B cell (primary cell): ENCODE measurements at regions not wholly inside any gene's neighbourhood (a gene's known extent, or its start where the extent isn't known, plus 50 kb on each side); places are given as distances from the start of the nearest gene placed in this dataset.

ENCODE experiments used
- ATAC-seq: fragments of 200-7000 bp; cut with Tn5 transposase; one replicate; pipeline ENCODE4 v1.10.0; 2021; ENCODE audit warnings: low read depth, mild to moderate bottlenecking, moderate number of reproducible peaks, moderate library complexity
- CTCF ChIA-PET: fragments of 350-600 bp; sonication (Branson Sonifier 250); formaldehyde crosslinking; loops from one replicate; lab custom pipeline; 2021; ENCODE audit warnings: antibody characterized with exemption, inconsistent platforms; lab: Charles Lee
- POLR2A ChIA-PET: fragments of 350-600 bp; sonication (Branson Sonifier 250); formaldehyde crosslinking; loops from one replicate; lab custom pipeline; 2021; ENCODE audit warnings: antibody characterized with exemption; lab: Charles Lee
- DNase-seq: peaks from one replicate; pipeline ENCODE4 v3.0.0; 2013
- H2AFZ ChIP-seq: 2 replicates; pipeline ENCODE4 v1.6.1; 2012; ENCODE audit warnings: mild to moderate bottlenecking, low read depth, low read length; ENCODE audit not compliant: insufficient read depth, poor library complexity, severe bottlenecking
- H3K27ac ChIP-seq, 2 donors: 1 replicate in 1 of 2; 2 replicates in 1 of 2; pipeline ENCODE4 v1.5.1; 2012 to 2013; ENCODE audit warnings: low read length in 2 of 2, mild to moderate bottlenecking in 2 of 2, moderate library complexity in 1 of 2
- H3K27me3 ChIP-seq, 4 experiments: fragments of 200-600 bp in 1 of 4; sonication (generic) in 1 of 4; replicated peaks in 1 of 4; 1 replicate in 2 of 4; 2 replicates in 2 of 4; pipeline versions ENCODE4 v1.6.1 to v1.7.0; 2013 to 2016; ENCODE audit warnings: low read length in 3 of 4, mild to moderate bottlenecking in 2 of 4, mixed read lengths in 1 of 4, moderate library complexity in 1 of 4; ENCODE audit not compliant: insufficient read depth in 4 of 4, control insufficient read depth in 3 of 4; ENCODE audit errors: control extremely low read depth in 1 of 4
- H3K36me3 ChIP-seq, 2 experiments: replicated peaks in 1 of 2; 1 replicate in 1 of 2; 2 replicates in 1 of 2; pipeline versions ENCODE4 v1.6.1 to v1.7.1; 2013; ENCODE audit warnings: low read length in 1 of 2; ENCODE audit not compliant: insufficient read depth in 2 of 2, control insufficient read depth in 1 of 2; ENCODE audit errors: control extremely low read depth in 1 of 2, extremely low read depth in 1 of 2
- H3K4me1 ChIP-seq, 2 donors: fragments of 200-600 bp in 1 of 2; sonication (generic) in 1 of 2; 1 replicate in 1 of 2; 2 replicates in 1 of 2; pipeline versions ENCODE4 v1.5.1 to v1.6.1; 2013 to 2017; ENCODE audit warnings: low read length in 2 of 2; ENCODE audit not compliant: control insufficient read depth in 2 of 2, insufficient read depth in 2 of 2
- H3K4me2 ChIP-seq: replicated peaks from 2 replicates; pipeline ENCODE3; 2012; ENCODE audit warnings: mild to moderate bottlenecking, low read depth, low read length; ENCODE audit not compliant: poor library complexity, severe bottlenecking
- H3K4me3 ChIP-seq, 5 experiments: fragments of 200-600 bp in 1 of 5; sonication (generic) in 1 of 5; 1 replicate in 3 of 5; 2 replicates in 2 of 5; pipeline versions ENCODE4 v1.5.1 to v1.7.0; 2011 to 2016; ENCODE audit warnings: low read length in 4 of 5, mild to moderate bottlenecking in 4 of 5, low read depth in 2 of 5, control low read depth in 1 of 5, moderate library complexity in 1 of 5; ENCODE audit not compliant: insufficient read depth in 1 of 5; ENCODE audit errors: control extremely low read depth in 1 of 5, extremely low read depth in 1 of 5
- H3K79me2 ChIP-seq: fragments of 200-600 bp; sonication (generic); one replicate; pipeline ENCODE4 v1.6.0; 2016; ENCODE audit warnings: low read length; ENCODE audit not compliant: control insufficient read depth, insufficient read depth
- H3K9ac ChIP-seq: fragments of 200-600 bp; sonication (generic); 2 replicates; pipeline ENCODE4 v1.6.1; 2017; ENCODE audit warnings: mild to moderate bottlenecking, low read length, moderate library complexity
- H3K9me3 ChIP-seq, 3 donors: one replicate each; pipeline versions ENCODE4 v1.6.1 to v1.7.1; 2013; ENCODE audit warnings: low read length in 2 of 3; ENCODE audit not compliant: control insufficient read depth in 2 of 3, insufficient read depth in 1 of 3; ENCODE audit errors: control extremely low read depth in 1 of 3
- H4K20me1 ChIP-seq: 2 replicates; pipeline ENCODE4 v1.6.0; 2012; ENCODE audit warnings: mild to moderate bottlenecking, low read length; ENCODE audit not compliant: insufficient read depth, control insufficient read depth, poor library complexity, severe bottlenecking
- H3K27ac Mint-ChIP-seq: one replicate; pipeline ENCODE4 v1.8.0; 2021; ENCODE audit warnings: mixed read lengths
- H3K27me3 Mint-ChIP-seq: one replicate; pipeline ENCODE4 v1.8.0; 2021; ENCODE audit warnings: mixed read lengths
- H3K4me1 Mint-ChIP-seq: one replicate; pipeline ENCODE4 v1.8.0; 2021; ENCODE audit warnings: mixed read lengths
- H3K4me3 Mint-ChIP-seq: one replicate; pipeline ENCODE4 v1.8.0; 2021; ENCODE audit warnings: mixed read lengths
- H3K9me3 Mint-ChIP-seq: one replicate; pipeline ENCODE4 v1.8.0; 2022; ENCODE audit warnings: mixed read lengths; ENCODE audit not compliant: insufficient read depth
- EZH2 ChIP-seq: IDR thresholded peaks from 2 replicates; pipeline ENCODE4 v1.6.1; 2012; ENCODE audit warnings: borderline replicate concordance, low read depth, mild to moderate bottlenecking, moderate library complexity, low read length; ENCODE audit not compliant: insufficient read depth, poor library complexity, severe bottlenecking
- WGBS: methylation state at CpG from one replicate; pipeline ENCODE4 v1.1.5; 2013; ENCODE audit warnings: missing lambda C conversion rate; ENCODE audit not compliant: insufficient coverage; 5-methylcytosine and 5-hydroxymethylcytosine counted together
- intact Hi-C: fragments of 100-400 bp; cut with micrococcal nuclease; formaldehyde crosslinking; loops from one replicate; pipeline ENCODE4 v1.10.0; 2022
- TF ChIP-seq, protein P1 (sequence below): fragments of 200-600 bp; IDR thresholded peaks from one replicate; pipeline ENCODE4 v1.8.0; 2022; ENCODE audit warnings: antibody characterized with exemption, mild to moderate bottlenecking

DNA sequence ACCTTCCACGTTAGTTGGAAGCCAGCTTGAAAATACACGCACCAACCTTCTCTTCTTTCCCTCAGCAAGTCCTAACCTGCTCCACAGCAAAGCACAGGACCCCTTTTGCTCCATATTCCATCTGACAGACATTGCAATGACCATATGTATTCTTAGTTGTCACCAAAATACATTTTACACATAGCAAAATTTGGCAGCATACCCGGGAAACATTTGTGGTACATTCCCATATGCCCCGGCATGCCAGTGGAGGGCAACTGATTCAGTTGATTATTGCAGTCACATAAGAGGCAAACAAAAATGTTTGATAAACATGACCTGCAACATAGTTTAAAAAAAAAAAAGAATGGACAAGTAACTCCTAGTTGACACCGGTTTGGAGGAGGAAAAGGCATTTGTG, 202.1 kb upstream of the UBE2E3 start:
- H3K4me3 ChIP-seq: no peak overlapping the region
- no peaks in the 10 kb centered on the region for H3K9me3 Mint-ChIP-seq
- ATAC-seq: no peak
- no peak for DNase-seq
- H3K27me3 ChIP-seq: no peaks in the 10 kb centered on the region
- H3K36me3 ChIP-seq: no peaks in the 10 kb centered on the region
- POLR2A ChIA-PET: no interaction called here
- H3K79me2 ChIP-seq: no peaks in the 10 kb centered on the region
- H3K9me3 ChIP-seq: peaks cover 0 to 3% (median 0%) of the 10 kb centered on the region in 3 donors
- TF ChIP-seq EZH2: no peak
- TF ChIP-seq, protein P1, sequence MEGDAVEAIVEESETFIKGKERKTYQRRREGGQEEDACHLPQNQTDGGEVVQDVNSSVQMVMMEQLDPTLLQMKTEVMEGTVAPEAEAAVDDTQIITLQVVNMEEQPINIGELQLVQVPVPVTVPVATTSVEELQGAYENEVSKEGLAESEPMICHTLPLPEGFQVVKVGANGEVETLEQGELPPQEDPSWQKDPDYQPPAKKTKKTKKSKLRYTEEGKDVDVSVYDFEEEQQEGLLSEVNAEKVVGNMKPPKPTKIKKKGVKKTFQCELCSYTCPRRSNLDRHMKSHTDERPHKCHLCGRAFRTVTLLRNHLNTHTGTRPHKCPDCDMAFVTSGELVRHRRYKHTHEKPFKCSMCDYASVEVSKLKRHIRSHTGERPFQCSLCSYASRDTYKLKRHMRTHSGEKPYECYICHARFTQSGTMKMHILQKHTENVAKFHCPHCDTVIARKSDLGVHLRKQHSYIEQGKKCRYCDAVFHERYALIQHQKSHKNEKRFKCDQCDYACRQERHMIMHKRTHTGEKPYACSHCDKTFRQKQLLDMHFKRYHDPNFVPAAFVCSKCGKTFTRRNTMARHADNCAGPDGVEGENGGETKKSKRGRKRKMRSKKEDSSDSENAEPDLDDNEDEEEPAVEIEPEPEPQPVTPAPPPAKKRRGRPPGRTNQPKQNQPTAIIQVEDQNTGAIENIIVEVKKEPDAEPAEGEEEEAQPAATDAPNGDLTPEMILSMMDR: no peak
- H3K4me1 ChIP-seq: no peaks in the 10 kb centered on the region
- no peak overlapping the region for H3K4me2 ChIP-seq
- intact Hi-C loops: no loop called here
- H4K20me1 ChIP-seq: no peaks in the 10 kb centered on the region
- H3K27me3 Mint-ChIP-seq: no peaks in the 10 kb centered on the region
- H3K4me1 Mint-ChIP-seq: no peaks in the 10 kb centered on the region
- H3K27ac ChIP-seq: no peak overlapping the region
- 89% methylated on average over 4 of the region's 5 CpGs for WGBS
- no peak overlapping the region for H3K27ac Mint-ChIP-seq
- H3K4me3 Mint-ChIP-seq: no peak overlapping the region
- H2AFZ ChIP-seq: no peak overlapping the region
- H3K9ac ChIP-seq: no peak overlapping the region
- CTCF ChIA-PET: no interaction called here

DNA sequence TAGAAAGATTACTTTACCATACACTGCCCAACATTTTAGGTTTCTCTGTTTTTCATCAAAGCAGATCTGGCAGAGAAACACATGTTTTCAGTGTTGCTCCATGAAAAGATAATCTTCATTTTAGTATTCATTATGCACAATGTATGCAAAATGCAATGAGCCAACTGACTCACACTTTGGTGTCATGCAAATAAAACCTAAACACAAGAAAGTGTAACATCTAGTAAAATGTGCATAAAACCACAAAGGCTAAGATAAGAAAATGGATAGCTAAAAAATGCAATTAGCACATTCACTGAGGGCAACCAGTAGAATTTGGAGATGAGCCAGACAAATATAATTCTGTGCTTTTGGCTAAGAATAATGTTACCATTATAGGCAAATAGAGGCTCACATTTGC, 203.5 kb upstream of the UBE2E3 start:
- Histone ChIP-seq H3K27me3 (no peaks in the 10 kb centered on the region), H3K9me3 (peaks cover 0 to 1% (median 0%) of the 10 kb centered on the region in 3 donors), H3K79me2 (no peaks in the 10 kb centered on the region), H3K9ac (no peak overlapping the region), H3K27ac (no peak overlapping the region), H3K4me2 (no peak overlapping the region), H4K20me1 (no peaks in the 10 kb centered on the region), H3K36me3 (no peaks in the 10 kb centered on the region), H3K4me3 (no peak overlapping the region), H3K4me1 (no peaks in the 10 kb centered on the region), H2AFZ (no peak overlapping the region)
- ChIA-PET CTCF (no interaction called here), POLR2A (no interaction called here)
- ATAC-seq: no peak
- H3K27me3 Mint-ChIP-seq: no peaks in the 10 kb centered on the region
- no peak overlapping the region for H3K4me3 Mint-ChIP-seq
- TF ChIP-seq EZH2: no peak
- TF ChIP-seq, protein P1: no peak
- no peaks in the 10 kb centered on the region for H3K9me3 Mint-ChIP-seq
- intact Hi-C loops: no loop called here
- no peak for DNase-seq
- H3K27ac Mint-ChIP-seq: no peak overlapping the region
- H3K4me1 Mint-ChIP-seq: no peaks in the 10 kb centered on the region
